GM19372 (cell line): ENCODE measurements at regions not wholly inside any gene's neighbourhood (a gene's known extent, or its start where the extent isn't known, plus 50 kb on each side); places are given as distances from the start of the nearest gene placed in this dataset.
A peak's percentile ranks its signal among the peaks of the same experiment; 100 is the strongest.

Source experiments
- ATAC-seq: cut with Tn5 transposase; IDR thresholded peaks from one replicate; pipeline ENCODE4 v1.9.1; 2021; ENCODE audit warnings: mild to moderate bottlenecking, low read depth, moderate library complexity; ENCODE audit not compliant: unreplicated experiment

DNA sequence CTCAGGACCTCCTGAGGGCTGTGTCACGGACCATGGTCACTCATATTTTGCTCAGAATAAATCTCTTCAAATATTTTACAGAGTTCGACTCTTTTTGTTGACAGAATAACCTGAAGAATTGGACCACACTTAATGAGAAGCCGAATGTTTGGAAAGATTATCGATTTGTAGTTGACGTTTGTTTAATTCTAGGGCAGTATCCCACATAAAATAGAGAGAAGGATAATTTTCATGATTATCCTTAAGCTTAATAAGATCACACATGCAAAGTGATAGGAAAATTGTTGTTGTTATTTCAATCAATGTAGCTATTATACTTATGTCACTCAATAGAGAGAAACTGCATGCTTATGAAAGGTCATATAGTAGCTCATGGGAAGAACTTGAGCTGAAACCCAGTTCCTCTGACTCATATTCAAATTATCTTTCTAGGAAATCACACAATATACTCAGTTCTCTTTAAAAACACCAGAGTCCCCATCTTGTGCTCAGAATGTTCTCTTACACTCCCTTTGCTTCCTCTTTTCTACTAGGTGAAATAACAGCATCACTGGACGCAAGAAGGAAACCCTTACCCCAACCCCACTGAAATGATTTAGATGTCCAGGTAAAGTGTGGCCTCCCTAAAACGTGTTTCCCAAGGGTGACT, 982.1 kb downstream of the TSN start:
- peak; percentile 73 for ATAC-seq

- ATAC-seq = peak; percentile 35
Observed at GRCh38 chr2:122739732-122740593, 984.5 kb downstream of the TSN start.

- ATAC-seq = no peak
Observed at GRCh38 chr2:122740594-122740948, 985.1 kb downstream of the TSN start.

DNA sequence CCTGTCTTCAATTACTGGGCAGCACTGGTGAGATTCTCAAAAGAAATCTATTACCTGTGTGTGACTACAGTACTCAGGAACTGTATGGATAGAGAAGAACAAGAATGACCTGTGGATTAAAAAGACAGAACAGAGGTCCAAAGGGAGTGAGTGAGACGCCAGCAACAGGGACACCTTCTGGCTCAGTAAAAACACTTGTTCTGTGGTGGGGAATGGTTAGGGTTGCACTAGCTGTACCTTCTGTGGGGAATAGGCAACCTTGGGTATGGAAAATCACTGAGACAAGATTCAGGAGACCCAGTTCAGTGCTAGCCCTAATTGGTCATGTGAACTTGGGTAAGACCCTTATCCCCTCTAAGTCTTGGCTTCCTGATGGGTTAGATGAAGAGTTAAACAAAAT, 986.0 kb downstream of the TSN start:
- ATAC-seq = no peak

GRCh38 chr2:122743021-122743675, 987.7 kb downstream of the TSN start:
- no peak for ATAC-seq

- no peak for ATAC-seq
Observed at GRCh38 chr2:122745603-122746002, 990.2 kb downstream of the TSN start.

DNA sequence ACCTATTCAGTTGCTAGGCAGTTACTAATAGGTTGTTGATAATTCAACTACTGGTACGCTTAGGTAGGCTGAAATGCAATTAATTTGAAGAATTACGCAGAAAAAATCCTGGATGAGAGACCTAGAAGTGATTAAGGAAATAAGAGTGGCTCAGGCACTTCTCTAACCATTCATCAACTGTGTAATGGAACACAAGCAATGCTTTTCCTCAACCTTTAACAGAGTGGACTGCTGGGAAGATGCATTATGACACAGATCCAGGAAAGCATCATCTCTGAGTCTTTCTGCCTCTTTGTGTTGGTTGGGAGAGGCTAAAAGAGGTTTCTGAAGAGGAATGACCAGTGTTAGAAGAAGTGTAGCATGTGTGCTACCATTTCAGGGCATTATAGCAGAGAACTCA, 992.2 kb downstream of the TSN start:
- ATAC-seq = no peak

DNA sequence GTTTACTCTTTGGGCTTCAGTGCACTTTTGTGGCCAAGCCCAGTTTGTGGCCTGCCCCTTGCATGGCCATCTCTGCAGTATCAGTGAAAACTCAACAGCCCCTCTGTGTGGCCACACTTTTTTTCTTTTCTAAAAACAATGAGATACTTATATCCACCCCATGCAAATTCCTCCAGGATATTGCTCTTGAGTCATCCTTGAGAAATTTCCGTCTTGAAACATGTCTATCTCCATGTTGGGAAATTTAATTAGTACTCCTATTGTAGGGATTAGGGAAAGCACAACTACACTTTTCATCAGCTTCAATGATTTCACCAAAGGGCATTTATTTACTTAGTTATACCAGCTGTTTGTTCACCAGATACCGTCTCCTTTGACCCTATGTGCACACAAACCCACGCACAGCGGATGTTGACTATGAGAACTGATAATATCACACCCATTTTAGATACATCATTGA, 993.1 kb downstream of the TSN start:
- ATAC-seq = no peak

DNA sequence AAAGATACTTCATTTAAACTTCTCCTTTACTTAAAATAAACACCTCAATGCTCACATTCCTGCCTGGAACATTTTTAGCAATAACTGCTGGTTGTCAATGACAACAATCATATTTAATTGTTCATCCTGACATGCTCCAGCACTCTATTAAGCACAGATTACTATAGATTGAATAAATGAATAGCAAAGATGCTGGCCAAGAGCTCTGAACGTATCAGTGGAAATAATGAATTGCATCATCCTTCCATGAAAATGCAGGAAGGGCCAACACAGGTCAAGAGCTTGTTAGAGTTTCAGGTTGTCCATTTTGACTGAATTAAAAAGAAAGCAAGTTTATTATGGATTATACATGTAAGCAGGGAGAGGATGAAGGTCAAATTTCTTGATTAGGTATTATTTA, 994.0 kb downstream of the TSN start:
- ATAC-seq = no peak

- no peak for ATAC-seq
Observed at GRCh38 chr2:122750095-122750494, 994.6 kb downstream of the TSN start.

GRCh38 chr2:122750808-122751207, 995.4 kb downstream of the TSN start:
- no peak for ATAC-seq

- no peak for ATAC-seq
Observed at GRCh38 chr2:122753336-122753735, 997.9 kb downstream of the TSN start.

- ATAC-seq = no peak
Observed at GRCh38 chr2:122754561-122754960, 999.1 kb downstream of the TSN start.

DNA sequence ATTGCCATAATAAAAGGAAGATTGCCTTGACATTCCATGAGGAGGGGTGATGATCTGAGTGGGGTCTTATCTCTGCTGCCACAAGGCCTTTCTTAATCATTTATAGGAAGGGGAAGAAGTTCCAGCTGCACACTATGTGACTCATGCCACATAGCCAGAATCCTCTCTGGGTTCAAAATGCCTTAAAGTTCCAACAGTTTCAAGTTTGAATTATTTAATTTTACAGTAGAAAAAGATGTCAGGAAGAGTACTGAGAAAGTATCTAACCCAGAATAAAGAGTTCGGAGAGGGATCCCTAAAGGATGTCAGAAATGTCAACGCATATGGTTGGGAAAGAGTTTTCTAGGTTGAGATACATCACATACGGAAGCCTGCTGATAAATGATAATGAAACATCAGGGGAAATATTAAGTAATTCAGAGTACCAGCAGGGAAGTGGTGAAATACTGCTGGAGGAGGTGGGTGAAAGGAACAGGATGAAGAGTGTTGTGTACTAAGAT, 999.9 kb downstream of the TSN start:
- ATAC-seq = no peak

DNA sequence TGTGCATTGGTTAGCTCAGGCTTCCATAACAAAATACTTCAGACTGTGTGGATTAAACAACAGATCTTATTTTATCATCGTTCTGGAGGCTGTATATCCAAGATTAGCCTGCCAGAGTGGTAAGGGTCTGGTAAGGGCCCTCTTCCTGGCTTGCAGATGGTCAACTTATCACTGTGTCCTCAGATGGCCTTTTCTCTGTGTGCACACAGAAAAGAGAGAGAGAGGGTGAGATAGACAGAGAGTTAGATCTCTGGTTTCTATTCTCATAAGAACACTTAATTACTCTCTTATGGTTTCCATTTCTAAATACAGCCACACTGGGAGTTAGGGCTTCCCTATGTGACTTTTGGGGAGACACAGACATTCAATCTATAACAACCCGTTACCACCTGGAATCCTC, 1003.5 kb downstream of the TSN start:
- peak; percentile 62 for ATAC-seq

- ATAC-seq = no peak
Observed at GRCh38 chr2:122764014-122764413, 1008.6 kb downstream of the TSN start.

DNA sequence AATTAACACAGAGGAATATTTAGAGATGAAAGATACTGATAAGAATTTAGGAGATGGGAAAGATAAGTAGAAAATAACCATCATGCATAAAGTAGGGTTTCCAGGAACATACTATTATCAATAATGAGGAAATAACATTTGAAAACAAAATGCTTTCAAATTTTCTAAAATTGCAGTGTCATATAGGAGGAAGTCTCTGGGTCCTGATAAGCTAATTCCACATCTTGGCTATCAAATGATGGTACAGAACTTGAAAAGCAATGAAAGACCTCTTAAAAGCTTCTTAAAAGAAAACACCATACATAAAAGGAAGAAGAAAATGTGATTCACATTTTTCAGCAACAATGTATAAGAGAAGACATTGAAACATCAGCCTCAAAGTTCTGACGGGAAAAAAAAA, 1024.8 kb downstream of the TSN start:
- ATAC-seq = no peak

DNA sequence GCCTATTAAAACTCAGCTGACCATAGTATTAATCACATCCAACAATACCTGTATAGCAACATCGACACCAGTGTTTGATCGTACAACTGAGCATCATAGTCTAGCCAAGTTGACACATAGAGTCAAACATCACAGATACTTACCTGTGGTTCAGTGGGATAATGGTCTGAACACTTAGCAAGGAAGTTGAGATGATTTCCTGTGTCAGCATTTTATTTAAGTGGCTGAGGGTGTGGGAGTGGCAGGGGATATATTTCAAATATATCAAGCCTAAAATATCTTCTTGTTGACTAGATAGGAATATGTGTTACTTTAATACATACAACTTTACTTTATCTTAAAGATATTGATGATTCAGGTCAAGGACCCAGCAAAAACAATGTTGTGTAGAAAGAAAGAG, 1038.6 kb downstream of the TSN start:
- ATAC-seq = no peak

DNA sequence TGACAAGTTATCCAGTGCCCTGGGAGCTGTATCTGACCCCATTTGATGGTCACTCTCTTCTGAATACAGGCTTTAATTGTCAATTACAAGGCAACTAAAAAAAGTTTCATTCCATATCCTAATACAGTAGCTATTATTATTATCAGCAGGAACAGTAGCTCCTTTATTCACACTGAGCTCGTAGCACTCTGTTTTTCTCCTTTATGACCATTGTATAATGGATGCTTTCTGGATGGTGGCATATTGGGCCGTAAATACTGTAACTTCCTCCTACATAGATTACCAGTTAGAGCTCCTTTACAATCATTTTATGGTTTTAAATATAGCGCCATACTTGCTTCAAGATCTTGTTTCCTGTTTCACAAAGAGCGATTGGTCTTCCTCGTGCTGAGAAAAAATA, 1040.3 kb downstream of the TSN start:
- ATAC-seq = no peak

DNA sequence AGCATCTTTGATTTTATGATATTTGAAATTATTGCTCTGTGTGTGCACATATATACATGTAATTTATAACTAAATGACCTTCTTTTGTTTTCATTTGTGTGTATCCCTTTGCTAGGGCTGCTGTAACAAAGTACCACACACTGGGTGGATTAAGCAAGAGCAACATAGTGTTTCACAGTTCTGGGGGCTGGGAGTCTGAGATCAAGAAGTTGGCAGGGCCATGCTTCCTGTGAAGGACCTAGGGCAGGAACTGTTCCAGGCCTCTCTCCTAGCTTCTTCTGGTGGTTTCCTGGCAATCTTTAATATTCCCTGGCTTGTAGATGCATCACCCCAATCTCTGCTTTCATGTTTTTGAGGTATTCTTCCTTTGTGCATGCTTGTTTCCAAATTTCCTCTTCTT, 1043.9 kb downstream of the TSN start:
- no peak for ATAC-seq

DNA sequence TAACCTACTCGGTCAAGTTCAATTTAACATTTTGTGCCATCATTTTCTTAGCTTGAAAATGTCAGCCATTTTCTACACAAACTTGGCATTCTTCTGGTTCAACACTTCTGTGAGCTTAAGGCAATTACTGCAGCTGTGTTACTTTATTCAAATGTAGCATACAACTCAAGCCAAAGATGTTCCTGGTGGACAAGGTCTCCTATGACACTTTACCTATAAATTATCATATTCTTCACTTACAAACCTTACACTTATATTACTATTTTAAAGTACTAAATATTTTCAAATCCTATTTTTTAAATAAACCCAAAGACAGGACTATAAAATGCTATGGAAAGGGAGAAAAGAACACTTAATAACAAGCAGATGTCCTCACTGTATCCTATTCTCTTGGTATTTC, 1045.3 kb downstream of the TSN start:
- ATAC-seq = no peak
